ENCODE measurements at regions not wholly inside any gene's neighbourhood (a gene's known extent, or its start where the extent isn't known, plus 50 kb on each side); places are given as distances from the start of the nearest gene placed in this dataset.

DNA sequence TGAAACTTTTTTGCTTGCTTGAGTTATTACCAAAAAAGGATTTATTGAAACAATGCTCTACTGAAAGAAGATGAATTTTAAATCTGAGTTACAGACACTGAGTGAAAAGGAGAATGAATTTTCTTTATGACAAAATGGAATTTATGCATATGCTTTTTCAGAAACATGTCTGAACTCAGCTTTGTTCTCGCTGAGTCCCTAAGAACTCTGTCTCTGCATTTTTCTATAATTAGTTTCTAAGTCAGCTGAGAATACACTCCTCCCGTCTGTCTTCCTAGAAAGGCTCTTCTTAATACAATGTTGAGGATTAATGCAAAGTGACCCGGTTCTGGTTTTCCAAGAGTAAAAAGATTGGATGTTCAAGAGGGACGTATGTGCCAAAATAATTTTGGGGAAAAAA lies 463.5 kb downstream of the NKX6-1 start:
- TF ChIP-seq FOXA1 (IDR thresholded peaks at IDR 0.05) (no peak), FOXK2 (IDR thresholded peaks at IDR 0.05) (no peak), ZNF384 (IDR thresholded peaks at IDR 0.05) (no peak), ARNT (IDR thresholded peaks at IDR 0.05) (no peak), FOXM1 (IDR thresholded peaks at IDR 0.05; ENCODE audit: borderline replicate concordance) (no peak), SUZ12 (IDR thresholded peaks at IDR 0.05) (no peak), ELF4 (IDR thresholded peaks at IDR 0.05) (no peak), HDGF (IDR thresholded peaks at IDR 0.05; ENCODE audit: borderline replicate concordance) (no peak), BHLHE40 (IDR thresholded peaks at IDR 0.05; ENCODE audit: borderline replicate concordance) (no peak), NFRKB (IDR thresholded peaks at IDR 0.05) (no peak), SP1 (IDR thresholded peaks at IDR 0.05) (no peak)
